Gastroesophageal sphincter (tissue), 3 donors: ENCODE measurements at regions not wholly inside any gene's neighbourhood (a gene's known extent, or its start where the extent isn't known, plus 50 kb on each side); places are given as distances from the start of the nearest gene placed in this dataset.
"Not testable (repeated sequence)": the region's sequence is repeated elsewhere in the genome, so short reads cannot be mapped to it uniquely, and the experiment has no call there.

ENCODE experiments used
- CTCF ChIP-seq, 4 experiments: fragments of 200-600 bp in 2 of 4; fragments of 450-650 bp in 2 of 4; sonication (generic) in 1 of 4; IDR thresholded peaks; one replicate each; pipeline ENCODE4 v1.5.1; 2017 to 2019; ENCODE audit warnings: antibody characterized with exemption in 4 of 4, mild to moderate bottlenecking in 2 of 4, moderate library complexity in 2 of 4
- EP300 ChIP-seq: sonication (generic); formaldehyde crosslinking; IDR thresholded peaks from one replicate; pipeline ENCODE4 v1.6.1; 2017; ENCODE audit warnings: antibody characterized with exemption, mild to moderate bottlenecking
- POLR2A ChIP-seq, 2 donors: fragments of 450-650 bp; IDR thresholded peaks; one replicate each; pipeline ENCODE4 v1.6.1; 2017; ENCODE audit warnings: antibody characterized with exemption in 2 of 2, mild to moderate bottlenecking in 2 of 2, moderate library complexity in 1 of 2
- POLR2AphosphoS5 ChIP-seq: sonication (generic); formaldehyde crosslinking; IDR thresholded peaks from one replicate; pipeline ENCODE4 v1.6.1; 2017; ENCODE audit warnings: antibody characterized with exemption

GRCh38 chrX:1847790-1848189 lies 232.9 kb downstream of the ASMT start:
- not testable (repeated sequence) for TF ChIP-seq CTCF (IDR thresholded peaks at IDR 0.05); EP300; POLR2A (IDR thresholded peaks at IDR 0.05); POLR2AphosphoS5
